WTC11 (cell line): ENCODE measurements at regions not wholly inside any gene's neighbourhood (a gene's known extent, or its start where the extent isn't known, plus 50 kb on each side); places are given as distances from the start of the nearest gene placed in this dataset.

Source experiments
- ATAC-seq: fragments of 200-7000 bp; cut with Tn5 transposase; 2 replicates; pipeline ENCODE4 v1.10.0; 2021; ENCODE audit warnings: mild to moderate bottlenecking, moderate library complexity
- CTCF ChIA-PET: fragments of 300-600 bp; sonication (Branson Sonifier 250); formaldehyde crosslinking; loops from one replicate; lab custom pipeline; 2021; ENCODE audit warnings: antibody characterized with exemption; lab: Charles Lee
- POLR2A ChIA-PET: fragments of 350-600 bp; sonication (Branson Sonifier 250); formaldehyde crosslinking; loops from one replicate; lab custom pipeline; 2021; ENCODE audit warnings: antibody characterized with exemption; lab: Charles Lee
- DNase-seq: peaks from one replicate; pipeline ENCODE4 v3.0.0; 2021; ENCODE audit warnings: low spot score
- H3K27ac Mint-ChIP-seq: 2 replicates; pipeline ENCODE4 v1.8.0; 2021; ENCODE audit warnings: mixed read lengths
- H3K27me3 Mint-ChIP-seq: 2 replicates; pipeline ENCODE4 v1.8.0; 2021; ENCODE audit warnings: low read depth, mild to moderate bottlenecking, moderate library complexity, mixed read lengths
- H3K36me3 Mint-ChIP-seq: 2 replicates; pipeline ENCODE4 v1.8.0; 2021; ENCODE audit warnings: mixed read lengths
- H3K4me1 Mint-ChIP-seq: 2 replicates; pipeline ENCODE4 v1.8.0; 2022; ENCODE audit warnings: mixed read lengths
- H3K4me3 Mint-ChIP-seq: 2 replicates; pipeline ENCODE4 v1.8.0; 2021; ENCODE audit warnings: mild to moderate bottlenecking, moderate library complexity, mixed read lengths
- H3K9me3 Mint-ChIP-seq: 2 replicates; pipeline ENCODE4 v1.8.0; 2021; ENCODE audit warnings: mixed read lengths
- ARID4B ChIP-seq: sonication (generic); formaldehyde crosslinking; IDR thresholded peaks from 2 replicates; pipeline ENCODE4 v1.8.0; 2023; ENCODE audit warnings: missing genetic modification reagents, mild to moderate bottlenecking, borderline replicate concordance
- CBFB ChIP-seq: sonication (generic); formaldehyde crosslinking; IDR thresholded peaks from 2 replicates; pipeline ENCODE4 v1.8.1; 2022; ENCODE audit warnings: mild to moderate bottlenecking, low read depth, missing genetic modification reagents
- CREB1 ChIP-seq: sonication (generic); formaldehyde crosslinking; IDR thresholded peaks from 2 replicates; pipeline ENCODE4 v1.8.0; 2023; ENCODE audit warnings: mild to moderate bottlenecking, missing genetic modification reagents
- IRF1 ChIP-seq: sonication (generic); formaldehyde crosslinking; IDR thresholded peaks from 2 replicates; pipeline ENCODE4 v1.8.0; 2023; ENCODE audit warnings: missing genetic modification reagents
- KAT7 ChIP-seq: sonication (generic); formaldehyde crosslinking; IDR thresholded peaks from 2 replicates; pipeline ENCODE4 v1.8.1; 2023; ENCODE audit warnings: missing genetic modification reagents, mild to moderate bottlenecking, borderline replicate concordance
- MLX ChIP-seq: sonication (generic); formaldehyde crosslinking; IDR thresholded peaks from 2 replicates; pipeline ENCODE4 v1.8.1; 2023; ENCODE audit warnings: mild to moderate bottlenecking, missing genetic modification reagents, moderate library complexity
- NFYB ChIP-seq: sonication (generic); formaldehyde crosslinking; conservative IDR thresholded peaks from 2 replicates; pipeline ENCODE4 v1.8.0; 2022; ENCODE audit warnings: low read depth, missing genetic modification reagents
- NR2C2 ChIP-seq: sonication (generic); formaldehyde crosslinking; IDR thresholded peaks from 2 replicates; pipeline ENCODE4 v1.8.0; 2022; ENCODE audit warnings: mild to moderate bottlenecking, missing genetic modification reagents
- RELA ChIP-seq: sonication (generic); formaldehyde crosslinking; IDR thresholded peaks from 2 replicates; pipeline ENCODE4 v1.8.1; 2022; ENCODE audit warnings: missing genetic modification reagents, mild to moderate bottlenecking, borderline replicate concordance
- TEAD4 ChIP-seq: sonication (generic); formaldehyde crosslinking; IDR thresholded peaks from 2 replicates; pipeline ENCODE4 v1.8.0; 2022; ENCODE audit warnings: mild to moderate bottlenecking, missing genetic modification reagents
- TP53 ChIP-seq: sonication (generic); formaldehyde crosslinking; IDR thresholded peaks from 2 replicates; pipeline ENCODE4 v1.8.1; 2023; ENCODE audit warnings: mild to moderate bottlenecking, missing genetic modification reagents
- ZMAT4 ChIP-seq: fragments of 250-450 bp; sonication (Bioruptor Pico); IDR thresholded peaks from 2 replicates; pipeline ENCODE4 v1.9.0; 2021; ENCODE audit warnings: mild to moderate bottlenecking
- ZNF219 ChIP-seq: sonication (generic); formaldehyde crosslinking; IDR thresholded peaks from 2 replicates; pipeline ENCODE4 v1.8.0; 2023; ENCODE audit warnings: missing genetic modification reagents, mild to moderate bottlenecking, borderline replicate concordance
- ZNF232 ChIP-seq: sonication (generic); formaldehyde crosslinking; IDR thresholded peaks from 2 replicates; pipeline ENCODE4 v1.8.0; 2022; ENCODE audit warnings: mild to moderate bottlenecking, missing genetic modification reagents
- ZNF512 ChIP-seq: sonication (generic); formaldehyde crosslinking; IDR thresholded peaks from 2 replicates; pipeline ENCODE4 v1.8.1; 2022; ENCODE audit warnings: missing genetic modification reagents, borderline replicate concordance
- TF ChIP-seq, protein P1 (sequence below): sonication (generic); formaldehyde crosslinking; IDR thresholded peaks from 2 replicates; pipeline ENCODE4 v1.8.1; 2023; ENCODE audit warnings: mild to moderate bottlenecking, moderate library complexity, missing genetic modification reagents
- TF ChIP-seq, protein P2 (sequence below): fragments of 250-450 bp; sonication (Bioruptor Pico); IDR thresholded peaks from 2 replicates; pipeline ENCODE4 v1.8.0; 2021; ENCODE audit warnings: mild to moderate bottlenecking
- TF ChIP-seq, protein P3 (sequence below): sonication (generic); formaldehyde crosslinking; IDR thresholded peaks from 2 replicates; pipeline ENCODE4 v1.8.0; 2022; ENCODE audit warnings: missing genetic modification reagents

GRCh38 chr5:15338546-15338945, 161.4 kb upstream of the FBXL7 start (continued):
- no peak for TF ChIP-seq ZMAT4 (CRISPR knock-in tag)
- TF ChIP-seq RELA (CRISPR knock-in tag) = no peak
- TF ChIP-seq CREB1 (CRISPR knock-in tag) = no peak
- no peak for TF ChIP-seq NFYB (CRISPR knock-in tag)
- no peak for TF ChIP-seq ZNF219 (CRISPR knock-in tag)

GRCh38 chr5:15334551-15335266, 165.3 kb upstream of the FBXL7 start:
- H3K27me3 Mint-ChIP-seq = no peaks in the 10 kb centered on the region
- TF ChIP-seq IRF1 (CRISPR knock-in tag) = no peak
- TF ChIP-seq, protein P1, sequence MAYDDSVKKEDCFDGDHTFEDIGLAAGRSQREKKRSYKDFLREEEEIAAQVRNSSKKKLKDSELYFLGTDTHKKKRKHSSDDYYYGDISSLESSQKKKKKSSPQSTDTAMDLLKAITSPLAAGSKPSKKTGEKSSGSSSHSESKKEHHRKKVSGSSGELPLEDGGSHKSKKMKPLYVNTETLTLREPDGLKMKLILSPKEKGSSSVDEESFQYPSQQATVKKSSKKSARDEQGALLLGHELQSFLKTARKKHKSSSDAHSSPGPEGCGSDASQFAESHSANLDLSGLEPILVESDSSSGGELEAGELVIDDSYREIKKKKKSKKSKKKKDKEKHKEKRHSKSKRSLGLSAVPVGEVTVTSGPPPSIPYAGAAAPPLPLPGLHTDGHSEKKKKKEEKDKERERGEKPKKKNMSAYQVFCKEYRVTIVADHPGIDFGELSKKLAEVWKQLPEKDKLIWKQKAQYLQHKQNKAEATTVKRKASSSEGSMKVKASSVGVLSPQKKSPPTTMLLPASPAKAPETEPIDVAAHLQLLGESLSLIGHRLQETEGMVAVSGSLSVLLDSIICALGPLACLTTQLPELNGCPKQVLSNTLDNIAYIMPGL = no peak
- TF ChIP-seq, protein P2, sequence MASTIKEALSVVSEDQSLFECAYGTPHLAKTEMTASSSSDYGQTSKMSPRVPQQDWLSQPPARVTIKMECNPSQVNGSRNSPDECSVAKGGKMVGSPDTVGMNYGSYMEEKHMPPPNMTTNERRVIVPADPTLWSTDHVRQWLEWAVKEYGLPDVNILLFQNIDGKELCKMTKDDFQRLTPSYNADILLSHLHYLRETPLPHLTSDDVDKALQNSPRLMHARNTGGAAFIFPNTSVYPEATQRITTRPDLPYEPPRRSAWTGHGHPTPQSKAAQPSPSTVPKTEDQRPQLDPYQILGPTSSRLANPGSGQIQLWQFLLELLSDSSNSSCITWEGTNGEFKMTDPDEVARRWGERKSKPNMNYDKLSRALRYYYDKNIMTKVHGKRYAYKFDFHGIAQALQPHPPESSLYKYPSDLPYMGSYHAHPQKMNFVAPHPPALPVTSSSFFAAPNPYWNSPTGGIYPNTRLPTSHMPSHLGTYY (CRISPR knock-in tag) = no peak
- no peak for TF ChIP-seq NR2C2 (CRISPR knock-in tag)
- no peak for TF ChIP-seq TEAD4 (CRISPR knock-in tag)
- 0 out of 2 replicates have a peak, but pooled peaks cover 5% of the 10 kb centered on the region for H3K4me1 Mint-ChIP-seq
- no peak overlapping the region for H3K27ac Mint-ChIP-seq
- ATAC-seq (no peak), DNase-seq (no peak)
- H3K36me3 Mint-ChIP-seq = no peaks in the 10 kb centered on the region
- peaks cover 6% of the 10 kb centered on the region; the same call in 1 of the 2 replicates for H3K9me3 Mint-ChIP-seq
- H3K4me3 Mint-ChIP-seq = no peak overlapping the region
- POLR2A ChIA-PET = no interaction called here
- CTCF ChIA-PET = no interaction called here

DNA sequence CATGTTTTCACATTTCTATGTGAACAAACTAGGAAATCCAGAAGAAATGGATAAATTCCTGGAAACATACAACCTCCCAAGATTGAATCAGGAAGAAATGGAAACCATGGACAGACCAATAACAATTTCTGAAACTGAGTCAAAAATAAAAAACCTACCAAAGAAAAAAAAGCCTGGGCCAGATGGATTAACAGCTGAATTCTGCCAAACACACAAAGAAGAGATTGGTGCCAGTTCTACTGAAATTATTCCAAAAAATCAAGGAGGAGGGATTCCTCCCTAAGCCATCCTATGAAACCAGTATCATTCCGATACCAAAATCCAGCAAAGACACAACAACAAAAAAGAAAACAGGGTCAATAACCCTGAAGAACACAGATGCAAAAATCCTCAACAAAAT, 166.9 kb upstream of the FBXL7 start:
- ChIA-PET CTCF (no interaction called here), POLR2A (no interaction called here)
- ATAC-seq (no peak), DNase-seq (no peak)
- Mint-ChIP-seq H3K36me3 (no peaks in the 10 kb centered on the region), H3K27me3 (no peaks in the 10 kb centered on the region), H3K4me3 (no peak overlapping the region), H3K27ac (no peak overlapping the region), H3K4me1 (0 out of 2 replicates have a peak, but pooled peaks cover 5% of the 10 kb centered on the region), H3K9me3 (no peaks in the 10 kb centered on the region)
- TF ChIP-seq, protein P3, sequence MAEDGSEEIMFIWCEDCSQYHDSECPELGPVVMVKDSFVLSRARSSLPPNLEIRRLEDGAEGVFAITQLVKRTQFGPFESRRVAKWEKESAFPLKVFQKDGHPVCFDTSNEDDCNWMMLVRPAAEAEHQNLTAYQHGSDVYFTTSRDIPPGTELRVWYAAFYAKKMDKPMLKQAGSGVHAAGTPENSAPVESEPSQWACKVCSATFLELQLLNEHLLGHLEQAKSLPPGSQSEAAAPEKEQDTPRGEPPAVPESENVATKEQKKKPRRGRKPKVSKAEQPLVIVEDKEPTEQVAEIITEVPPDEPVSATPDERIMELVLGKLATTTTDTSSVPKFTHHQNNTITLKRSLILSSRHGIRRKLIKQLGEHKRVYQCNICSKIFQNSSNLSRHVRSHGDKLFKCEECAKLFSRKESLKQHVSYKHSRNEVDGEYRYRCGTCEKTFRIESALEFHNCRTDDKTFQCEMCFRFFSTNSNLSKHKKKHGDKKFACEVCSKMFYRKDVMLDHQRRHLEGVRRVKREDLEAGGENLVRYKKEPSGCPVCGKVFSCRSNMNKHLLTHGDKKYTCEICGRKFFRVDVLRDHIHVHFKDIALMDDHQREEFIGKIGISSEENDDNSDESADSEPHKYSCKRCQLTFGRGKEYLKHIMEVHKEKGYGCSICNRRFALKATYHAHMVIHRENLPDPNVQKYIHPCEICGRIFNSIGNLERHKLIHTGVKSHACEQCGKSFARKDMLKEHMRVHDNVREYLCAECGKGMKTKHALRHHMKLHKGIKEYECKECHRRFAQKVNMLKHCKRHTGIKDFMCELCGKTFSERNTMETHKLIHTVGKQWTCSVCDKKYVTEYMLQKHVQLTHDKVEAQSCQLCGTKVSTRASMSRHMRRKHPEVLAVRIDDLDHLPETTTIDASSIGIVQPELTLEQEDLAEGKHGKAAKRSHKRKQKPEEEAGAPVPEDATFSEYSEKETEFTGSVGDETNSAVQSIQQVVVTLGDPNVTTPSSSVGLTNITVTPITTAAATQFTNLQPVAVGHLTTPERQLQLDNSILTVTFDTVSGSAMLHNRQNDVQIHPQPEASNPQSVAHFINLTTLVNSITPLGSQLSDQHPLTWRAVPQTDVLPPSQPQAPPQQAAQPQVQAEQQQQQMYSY (CRISPR knock-in tag) = no peak
- TF ChIP-seq KAT7 (CRISPR knock-in tag) = no peak
- TF ChIP-seq ZNF512 (CRISPR knock-in tag) = no peak
- no peak for TF ChIP-seq CBFB
- no peak for TF ChIP-seq ARID4B
- no peak for TF ChIP-seq TP53 (CRISPR knock-in tag)
- TF ChIP-seq ZNF232 = no peak
- TF ChIP-seq MLX = no peak
